HAP-1 (cell line): ENCODE measurements at regions not wholly inside any gene's neighbourhood (a gene's known extent, or its start where the extent isn't known, plus 50 kb on each side); places are given as distances from the start of the nearest gene placed in this dataset.

Source experiments
- DNase-seq, 2 experiments: peaks; one replicate each; pipeline ENCODE4 v3.0.0-alpha.2; 2016 to 2020; ENCODE audit warnings: low spot score in 2 of 2
- H3K27me3 ChIP-seq: fragments of 250-450 bp; sonication (Bioruptor Pico); 2 replicates; pipeline ENCODE4 v1.5.1; 2020; ENCODE audit warnings: low read depth, mild to moderate bottlenecking, moderate library complexity
- H3K36me3 ChIP-seq: fragments of 250-450 bp; sonication (Bioruptor Pico); replicated peaks from 2 replicates; pipeline ENCODE4 v1.5.1; 2020; ENCODE audit warnings: mild to moderate bottlenecking
- H3K4me1 ChIP-seq: fragments of 250-450 bp; sonication (Bioruptor Pico); 2 replicates; pipeline ENCODE4 v1.5.1; 2020; ENCODE audit warnings: mild to moderate bottlenecking
- H3K4me3 ChIP-seq: fragments of 250-450 bp; sonication (Bioruptor Pico); 2 replicates; pipeline ENCODE4 v1.5.1; 2020; ENCODE audit warnings: mild to moderate bottlenecking, moderate library complexity
- H3K9me3 ChIP-seq: fragments of 250-450 bp; sonication (Bioruptor Pico); 2 replicates; pipeline ENCODE4 v1.5.1; 2020; ENCODE audit warnings: mild to moderate bottlenecking, moderate library complexity
- in situ Hi-C: fragments of 300-500 bp; cut with MboI; formaldehyde crosslinking; loops from 3 replicates; pipeline ENCODE4 v1.14.3; 2020; ENCODE audit warnings: low sequenced_read_pairs, inconsistent platforms, mixed read lengths

DNA sequence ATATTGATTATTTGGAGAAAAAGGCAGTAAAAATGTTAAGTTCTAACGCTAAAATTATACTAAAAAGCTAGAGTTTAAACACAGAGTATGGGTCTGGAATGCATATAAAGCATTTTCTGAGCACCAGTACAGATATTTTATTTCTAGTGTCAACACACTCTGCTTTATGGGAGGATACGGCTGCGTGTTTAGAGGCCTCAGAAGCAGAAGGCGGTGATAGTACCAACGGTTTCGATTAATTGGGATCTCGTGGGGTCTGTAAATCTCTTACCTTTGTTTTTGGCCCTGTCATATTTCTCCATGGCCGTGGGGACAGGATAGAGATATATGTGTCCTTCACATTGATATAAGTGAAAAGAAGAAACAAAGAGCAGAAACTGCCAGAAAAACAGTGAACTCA, 206.8 kb upstream of the NTM start:
- Histone ChIP-seq H3K36me3 (no peaks in the 10 kb centered on the region), H3K27me3 (no peaks in the 10 kb centered on the region), H3K4me3 (no peak overlapping the region), H3K4me1 (no peaks in the 10 kb centered on the region), H3K9me3 (no peaks in the 10 kb centered on the region)
- no peak for DNase-seq
- in situ Hi-C loops = no loop called here

GRCh38 chr11:131165036-131165435, 205.4 kb upstream of the NTM start:
- Histone ChIP-seq H3K36me3 (no peaks in the 10 kb centered on the region), H3K4me1 (no peaks in the 10 kb centered on the region), H3K9me3 (no peaks in the 10 kb centered on the region), H3K27me3 (no peaks in the 10 kb centered on the region), H3K4me3 (no peak overlapping the region)
- DNase-seq = no peak
- in situ Hi-C loops = no loop called here

GRCh38 chr11:131168839-131169713, 201.3 kb upstream of the NTM start:
- Histone ChIP-seq H3K9me3 (no peaks in the 10 kb centered on the region), H3K4me3 (no peak overlapping the region), H3K27me3 (no peaks in the 10 kb centered on the region), H3K36me3 (no peaks in the 10 kb centered on the region), H3K4me1 (no peaks in the 10 kb centered on the region)
- no peak for DNase-seq
- in situ Hi-C loops = no loop called here

DNA sequence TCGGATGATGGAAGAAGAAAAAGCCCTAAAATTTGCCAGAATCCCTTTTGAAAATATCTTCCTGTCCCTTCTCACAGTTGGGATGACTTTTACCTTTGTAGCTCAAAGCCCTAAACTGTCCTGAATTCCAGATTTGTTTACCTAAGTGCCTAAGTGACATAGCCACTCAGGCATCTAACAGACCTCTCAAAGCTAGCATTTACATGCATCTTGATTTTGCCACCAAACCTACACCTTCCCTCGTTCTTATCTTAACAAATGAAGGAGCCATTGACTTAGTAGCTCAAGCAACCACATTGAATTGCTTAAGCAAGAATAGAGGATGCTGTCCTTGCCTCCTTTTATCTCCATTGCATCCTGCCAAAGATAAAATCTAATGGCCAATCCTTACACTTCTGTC, 198.4 kb upstream of the NTM start:
- Histone ChIP-seq H3K4me1 (no peaks in the 10 kb centered on the region), H3K9me3 (no peaks in the 10 kb centered on the region; the same call in 1 of the 2 replicates), H3K27me3 (no peaks in the 10 kb centered on the region), H3K36me3 (no peaks in the 10 kb centered on the region), H3K4me3 (no peak overlapping the region)
- in situ Hi-C loops = no loop called here
- no peak for DNase-seq

GRCh38 chr11:131178020-131178419, 192.4 kb upstream of the NTM start:
- in situ Hi-C loops = no loop called here
- H3K4me1 ChIP-seq = no peaks in the 10 kb centered on the region
- H3K27me3 ChIP-seq = no peaks in the 10 kb centered on the region
- no peak overlapping the region for H3K4me3 ChIP-seq
- no peaks in the 10 kb centered on the region for H3K36me3 ChIP-seq
- no peak for DNase-seq
- H3K9me3 ChIP-seq = no peaks in the 10 kb centered on the region; the same call in 1 of the 2 replicates

- in situ Hi-C loops = no loop called here
- Histone ChIP-seq H3K36me3 (no peaks in the 10 kb centered on the region), H3K4me3 (no peak overlapping the region), H3K9me3 (no peaks in the 10 kb centered on the region; the same call in 1 of the 2 replicates), H3K4me1 (no peaks in the 10 kb centered on the region), H3K27me3 (no peaks in the 10 kb centered on the region)
- no peak for DNase-seq
These were observed 191.8 kb upstream of the NTM start for GRCh38 chr11:131178596-131178995.

DNA sequence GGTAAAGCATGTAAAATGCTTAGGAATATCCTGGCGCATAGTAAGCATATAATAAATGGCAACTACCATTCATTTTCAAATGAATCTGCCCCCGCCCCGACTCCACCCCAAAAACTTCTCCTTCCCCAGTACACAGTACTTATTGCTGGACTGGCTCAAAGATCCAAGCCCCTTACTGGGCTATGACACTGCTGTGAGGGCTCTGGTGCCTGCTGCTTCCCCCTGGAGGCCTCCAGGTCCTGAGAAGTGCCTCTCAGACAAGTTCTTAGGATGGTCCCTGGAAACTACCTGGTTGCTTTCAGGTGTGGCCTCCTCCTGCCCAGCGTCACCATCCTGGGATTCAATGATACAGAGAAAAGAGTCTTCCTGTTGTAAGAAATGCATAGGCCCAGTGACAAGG, 190.6 kb upstream of the NTM start:
- Histone ChIP-seq H3K9me3 (no peaks in the 10 kb centered on the region; the same call in 1 of the 2 replicates), H3K36me3 (no peaks in the 10 kb centered on the region), H3K4me3 (no peak overlapping the region), H3K27me3 (no peaks in the 10 kb centered on the region), H3K4me1 (no peaks in the 10 kb centered on the region)
- no peak for DNase-seq
- in situ Hi-C loops = no loop called here

DNA sequence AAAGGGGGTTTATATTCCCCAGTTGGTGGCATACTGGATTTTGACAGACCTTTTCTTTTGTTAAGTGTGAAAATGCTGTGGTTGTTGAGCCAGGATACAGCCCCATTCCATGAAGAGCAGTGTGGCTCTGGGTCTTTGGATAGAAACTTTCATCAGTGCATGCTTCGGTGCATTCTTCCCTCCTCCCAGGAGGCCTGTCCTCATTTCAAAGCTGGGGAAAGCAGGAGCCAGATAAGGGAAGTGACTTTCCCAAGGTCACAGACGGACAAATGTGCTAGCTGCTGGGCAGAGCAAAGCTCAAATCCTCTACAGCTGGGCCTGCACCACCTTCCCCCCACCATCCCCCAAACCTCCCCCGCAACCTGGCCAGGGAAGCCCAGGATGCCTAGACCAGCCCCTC, 184.5 kb upstream of the NTM start:
- no peak for DNase-seq
- H3K4me3 ChIP-seq = no peak overlapping the region
- no peaks in the 10 kb centered on the region for H3K4me1 ChIP-seq
- H3K36me3 ChIP-seq = no peaks in the 10 kb centered on the region
- H3K27me3 ChIP-seq = no peaks in the 10 kb centered on the region
- no peaks in the 10 kb centered on the region for H3K9me3 ChIP-seq
- in situ Hi-C loops = no loop called here

- H3K4me1 ChIP-seq = no peaks in the 10 kb centered on the region
- DNase-seq = no peak
- H3K36me3 ChIP-seq = no peaks in the 10 kb centered on the region
- in situ Hi-C loops = no loop called here
- no peak overlapping the region for H3K4me3 ChIP-seq
- no peaks in the 10 kb centered on the region for H3K9me3 ChIP-seq
- H3K27me3 ChIP-seq = no peaks in the 10 kb centered on the region
These were observed 183.8 kb upstream of the NTM start for GRCh38 chr11:131186629-131187101.

DNA sequence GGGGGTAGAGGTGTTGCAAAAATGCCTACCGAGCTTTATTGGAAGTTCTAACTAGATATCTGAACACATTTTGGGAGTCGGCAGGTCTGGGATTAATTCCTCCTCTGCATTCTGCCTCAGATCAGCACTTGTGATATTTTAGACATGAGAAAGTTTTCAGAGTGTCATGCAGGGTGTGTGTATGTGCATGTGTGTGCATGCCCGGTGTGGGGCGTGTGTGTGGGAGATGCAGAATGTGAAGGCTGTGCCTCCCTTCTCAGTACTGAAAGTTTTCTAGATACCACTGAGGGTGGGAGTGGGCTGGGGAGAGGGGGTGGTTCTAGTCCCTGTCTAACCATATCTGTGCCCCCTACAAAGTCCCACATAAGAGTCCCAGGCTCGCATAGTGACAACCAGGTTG, 180.0 kb upstream of the NTM start:
- H3K27me3 ChIP-seq = no peaks in the 10 kb centered on the region
- DNase-seq = no peak
- H3K36me3 ChIP-seq = no peaks in the 10 kb centered on the region
- in situ Hi-C loops = no loop called here
- no peaks in the 10 kb centered on the region for H3K4me1 ChIP-seq
- H3K4me3 ChIP-seq = no peak overlapping the region
- H3K9me3 ChIP-seq = no peaks in the 10 kb centered on the region

DNA sequence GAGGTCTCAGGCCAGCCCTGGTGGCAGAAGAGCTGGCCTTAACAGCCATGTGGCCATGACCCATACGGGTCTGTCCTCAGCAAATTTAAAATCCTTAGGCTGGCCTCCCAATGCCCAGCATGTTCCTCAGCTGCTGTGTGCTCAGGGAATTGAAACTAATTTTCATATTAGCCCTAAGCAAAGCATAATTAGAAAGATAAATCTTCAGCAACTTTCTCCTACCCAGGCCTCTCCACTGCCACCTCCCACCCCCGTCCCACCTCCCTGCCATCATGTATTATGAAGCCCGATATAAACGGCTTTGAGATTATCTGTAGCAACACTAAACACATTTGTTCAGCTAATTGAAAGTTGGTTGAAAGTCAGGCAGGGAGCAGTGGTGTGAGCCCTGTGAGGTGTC, 178.8 kb upstream of the NTM start:
- Histone ChIP-seq H3K4me3 (no peak overlapping the region), H3K36me3 (no peaks in the 10 kb centered on the region), H3K27me3 (no peaks in the 10 kb centered on the region), H3K9me3 (no peaks in the 10 kb centered on the region), H3K4me1 (no peaks in the 10 kb centered on the region)
- in situ Hi-C loops = no loop called here
- no peak for DNase-seq

- no peaks in the 10 kb centered on the region for H3K9me3 ChIP-seq
- H3K36me3 ChIP-seq = no peaks in the 10 kb centered on the region
- no peak overlapping the region for H3K4me3 ChIP-seq
- H3K27me3 ChIP-seq = no peaks in the 10 kb centered on the region
- no peaks in the 10 kb centered on the region for H3K4me1 ChIP-seq
- DNase-seq = no peak
- in situ Hi-C loops = no loop called here
These were observed 177.8 kb upstream of the NTM start for GRCh38 chr11:131192628-131193027.

- H3K9me3 ChIP-seq = no peaks in the 10 kb centered on the region
- H3K36me3 ChIP-seq = no peaks in the 10 kb centered on the region
- no peak overlapping the region for H3K4me3 ChIP-seq
- DNase-seq = no peak
- in situ Hi-C loops = no loop called here
- H3K27me3 ChIP-seq = no peaks in the 10 kb centered on the region
- H3K4me1 ChIP-seq = no peaks in the 10 kb centered on the region
These were observed 177.3 kb upstream of the NTM start for GRCh38 chr11:131193031-131193501.

DNA sequence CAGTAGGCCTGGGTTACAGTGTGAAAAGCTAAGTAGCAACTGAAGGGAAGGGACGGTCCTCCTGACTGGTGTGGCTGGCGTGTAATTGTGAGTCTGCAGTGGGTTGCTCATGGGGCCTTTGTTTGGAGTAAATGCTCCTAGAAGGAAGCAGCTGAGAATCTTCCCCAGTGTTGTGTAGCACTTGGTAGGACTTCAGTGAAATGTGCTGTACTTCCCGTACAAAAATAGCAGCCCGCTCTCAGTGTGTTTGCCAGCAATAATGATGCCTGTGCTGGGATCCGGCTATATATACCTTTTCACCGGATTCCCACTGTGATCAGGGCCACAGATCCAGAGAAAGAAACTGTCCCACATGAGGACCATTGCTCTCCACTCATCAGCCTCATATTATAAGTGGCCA, 175.7 kb upstream of the NTM start:
- Histone ChIP-seq H3K36me3 (no peaks in the 10 kb centered on the region), H3K9me3 (no peaks in the 10 kb centered on the region), H3K27me3 (no peaks in the 10 kb centered on the region), H3K4me1 (no peaks in the 10 kb centered on the region), H3K4me3 (no peak overlapping the region)
- in situ Hi-C loops = no loop called here
- no peak for DNase-seq
